ENCODE measurements at regions not wholly inside any gene's neighbourhood (a gene's known extent, or its start where the extent isn't known, plus 50 kb on each side); places are given as distances from the start of the nearest gene placed in this dataset.

DNA sequence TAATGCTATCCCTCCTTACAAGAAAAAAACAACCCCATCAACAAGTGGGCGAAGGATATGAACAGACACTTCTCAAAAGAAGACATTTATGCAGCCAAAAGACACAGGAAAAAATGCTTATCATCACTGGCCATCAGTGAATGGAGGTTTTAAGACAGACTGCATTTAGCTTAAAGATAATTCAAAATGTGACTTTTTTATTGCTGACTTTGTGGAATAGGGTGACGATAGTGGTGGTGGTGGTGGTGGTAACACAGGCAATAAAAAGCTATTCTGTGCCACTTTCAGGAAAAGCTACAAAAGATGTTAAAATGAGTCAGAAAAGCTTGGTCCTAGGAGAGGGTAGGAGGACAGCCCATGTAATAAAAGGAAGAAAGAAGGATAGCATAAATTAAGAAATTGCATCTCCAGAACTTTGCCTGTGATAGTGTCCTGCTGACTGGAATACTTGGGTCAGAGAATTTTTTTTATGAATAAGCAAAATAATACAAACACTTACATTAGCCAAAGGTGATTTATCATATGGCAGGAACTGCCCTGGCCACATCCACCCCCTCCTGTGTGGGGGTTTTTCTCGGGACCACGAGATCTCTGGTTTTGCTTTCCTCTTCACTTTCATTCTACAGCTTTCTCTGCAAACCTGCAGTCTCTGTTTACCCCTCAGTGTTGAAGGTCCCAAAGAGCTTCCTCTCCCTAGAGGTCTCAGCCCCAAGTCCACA, 186.7 kb downstream of the DRD1 start:
- Histone ChIP-seq H3K4me3 (ENCODE audit: low read length) (no peak overlapping the region), H3K9me3 (ENCODE audit: control insufficient read depth, low read depth, low read length) (no peaks in the 10 kb centered on the region), H3K27me3 (ENCODE audit: control insufficient read depth, insufficient read depth, low read length) (no peaks in the 10 kb centered on the region), H3K36me3 (ENCODE audit: control insufficient read depth, low read depth, low read length) (no peaks in the 10 kb centered on the region), H3K27ac (ENCODE audit: low read length) (no peak overlapping the region), H3K4me1 (ENCODE audit: control insufficient read depth, low read depth, low read length) (no peaks in the 10 kb centered on the region), H3K9ac (ENCODE audit: low read length) (no peak overlapping the region)

DNA sequence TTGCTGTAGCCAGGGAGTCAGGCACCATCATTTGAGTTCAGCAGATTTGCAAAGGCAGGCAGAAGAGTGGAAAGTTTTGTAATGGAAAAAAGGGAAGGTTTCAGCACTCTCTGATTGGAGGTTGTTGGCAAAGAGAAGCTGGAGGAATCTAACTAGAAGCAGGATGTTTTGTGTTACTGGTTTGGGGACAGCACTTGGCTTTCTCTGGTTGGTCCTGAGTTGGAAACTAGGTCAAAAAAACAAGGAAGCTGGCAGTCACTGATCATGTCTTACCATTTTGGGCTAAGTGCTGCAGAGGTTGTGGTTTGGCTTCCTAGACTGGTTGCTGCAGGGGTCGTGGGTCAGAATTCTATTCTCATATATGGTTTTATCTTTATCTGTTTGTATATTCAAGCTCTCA, 189.8 kb downstream of the DRD1 start:
- Histone ChIP-seq H3K4me1 (ENCODE audit: control insufficient read depth, low read depth, low read length) (no peaks in the 10 kb centered on the region), H3K9ac (ENCODE audit: low read length) (no peak overlapping the region), H3K36me3 (ENCODE audit: control insufficient read depth, low read depth, low read length) (no peaks in the 10 kb centered on the region)

DNA sequence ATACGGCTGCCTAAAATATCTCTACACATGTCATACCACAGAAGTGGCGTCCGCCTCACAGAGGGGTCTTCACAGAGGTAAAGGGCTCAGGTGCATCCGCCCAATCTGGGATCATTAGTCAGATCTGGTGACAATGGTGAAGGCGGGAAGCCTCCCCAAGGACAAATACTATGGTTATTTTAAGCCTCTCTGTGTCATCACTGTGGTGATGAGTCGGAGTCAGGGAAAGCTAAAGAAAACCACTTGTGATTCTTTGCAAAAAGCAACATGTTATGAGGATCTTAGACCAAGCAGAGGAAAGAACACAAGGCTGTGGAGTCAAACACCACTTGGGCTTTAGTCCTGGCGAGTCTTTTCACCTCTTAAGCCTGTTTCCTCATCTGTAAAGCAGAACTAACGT, 190.4 kb downstream of the DRD1 start:
- H3K9me3 ChIP-seq (ENCODE audit: control insufficient read depth, low read depth, low read length): no peaks in the 10 kb centered on the region
- H3K9ac ChIP-seq (ENCODE audit: low read length): no peak overlapping the region
- H3K27ac ChIP-seq (ENCODE audit: low read length): no peak overlapping the region
- no peaks in the 10 kb centered on the region for H3K4me1 ChIP-seq (ENCODE audit: control insufficient read depth, low read depth, low read length)
- no peaks in the 10 kb centered on the region for H3K27me3 ChIP-seq (ENCODE audit: control insufficient read depth, insufficient read depth, low read length)
- H3K36me3 ChIP-seq (ENCODE audit: control insufficient read depth, low read depth, low read length): no peaks in the 10 kb centered on the region
- no peak overlapping the region for H3K4me3 ChIP-seq (ENCODE audit: low read length)

More for the DNA sequence above, 189.8 kb downstream of the DRD1 start:
- Histone ChIP-seq H3K9me3 (ENCODE audit: control insufficient read depth, low read depth, low read length) (no peaks in the 10 kb centered on the region), H3K27me3 (ENCODE audit: control insufficient read depth, insufficient read depth, low read length) (no peaks in the 10 kb centered on the region), H3K27ac (ENCODE audit: low read length) (no peak overlapping the region), H3K4me3 (ENCODE audit: low read length) (no peak overlapping the region)

DNA sequence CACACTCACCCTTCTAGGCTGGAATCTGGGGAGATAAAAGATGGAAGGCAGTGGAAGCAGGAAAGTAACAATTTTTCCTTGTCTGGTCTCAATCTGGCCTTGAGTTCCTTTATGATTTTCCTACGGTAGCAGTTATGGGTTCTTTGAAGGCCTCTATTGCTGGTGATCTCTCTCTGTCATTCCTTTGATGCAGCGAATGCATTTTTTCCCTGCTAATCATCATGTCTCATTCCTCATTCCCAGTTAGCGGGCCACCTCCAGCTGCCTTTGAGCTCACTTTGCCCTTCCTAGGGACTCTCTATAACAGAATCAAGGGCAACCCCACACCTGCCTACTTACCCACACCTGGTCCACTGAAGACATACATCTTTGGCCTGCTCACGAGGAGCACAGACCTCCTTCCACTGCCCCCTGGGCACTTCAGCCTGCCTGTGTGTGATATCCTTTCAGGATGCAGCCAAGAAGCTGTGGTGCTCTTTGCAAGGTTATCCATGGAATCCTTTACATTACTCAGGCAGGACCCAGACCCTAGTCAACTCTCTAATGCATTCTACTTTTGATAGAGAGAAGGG, 191.7 kb downstream of the DRD1 start:
- Histone ChIP-seq H3K9ac (ENCODE audit: low read length) (no peak overlapping the region), H3K36me3 (ENCODE audit: control insufficient read depth, low read depth, low read length) (no peaks in the 10 kb centered on the region), H3K4me1 (ENCODE audit: control insufficient read depth, low read depth, low read length) (no peaks in the 10 kb centered on the region), H3K27ac (ENCODE audit: low read length) (no peak overlapping the region), H3K4me3 (ENCODE audit: low read length) (no peak overlapping the region), H3K9me3 (ENCODE audit: control insufficient read depth, low read depth, low read length) (no peaks in the 10 kb centered on the region), H3K27me3 (ENCODE audit: control insufficient read depth, insufficient read depth, low read length) (no peaks in the 10 kb centered on the region)

DNA sequence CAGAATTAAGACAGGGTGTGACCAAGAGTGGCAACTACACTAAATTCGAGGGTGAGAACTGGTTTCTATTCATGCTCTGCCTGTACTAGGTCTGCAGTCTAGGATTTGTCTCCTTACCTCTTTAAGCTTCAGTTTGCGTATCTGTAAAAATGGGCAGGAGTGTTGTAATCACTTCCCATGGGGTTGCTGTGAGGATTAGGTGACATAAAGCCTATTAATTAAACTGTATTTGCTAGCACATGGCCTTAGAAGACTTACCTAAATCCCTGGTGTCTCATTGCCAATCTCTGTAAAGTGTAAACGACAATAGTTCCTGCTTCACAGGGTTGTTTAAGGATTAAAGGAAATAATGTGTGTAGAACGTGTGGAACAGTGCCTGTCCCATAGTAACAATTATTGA, 193.6 kb downstream of the DRD1 start:
- no peaks in the 10 kb centered on the region for H3K27me3 ChIP-seq (ENCODE audit: control insufficient read depth, insufficient read depth, low read length)

DNA sequence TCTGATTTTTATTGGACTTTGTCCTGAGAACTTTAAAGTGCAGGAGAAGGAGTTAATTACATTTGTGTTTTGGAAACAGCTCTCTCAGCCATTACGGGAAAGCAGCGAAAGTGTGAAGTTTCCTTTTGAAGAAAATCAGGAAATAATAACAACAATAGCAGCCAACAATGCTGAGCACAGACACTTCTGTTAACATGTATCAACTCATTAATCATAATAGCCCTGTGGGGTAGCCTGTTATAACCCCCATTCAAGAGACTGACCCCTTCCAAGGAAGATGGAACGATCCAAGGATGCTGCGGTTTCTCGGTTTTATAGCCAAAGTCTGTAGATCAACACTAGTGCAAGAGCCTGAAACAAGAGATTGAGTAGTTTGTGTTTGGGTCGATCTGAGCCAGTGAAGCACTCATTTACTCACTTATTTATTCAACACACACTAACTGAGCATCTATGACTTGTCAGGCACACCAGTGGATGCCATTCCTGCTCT, 195.5 kb downstream of the DRD1 start:
- no peaks in the 10 kb centered on the region for H3K4me1 ChIP-seq (ENCODE audit: control insufficient read depth, low read depth, low read length)
- no peak overlapping the region for H3K4me3 ChIP-seq (ENCODE audit: low read length)
- no peak overlapping the region for H3K9ac ChIP-seq (ENCODE audit: low read length)
- H3K27ac ChIP-seq (ENCODE audit: low read length): no peak overlapping the region
- no peaks in the 10 kb centered on the region for H3K36me3 ChIP-seq (ENCODE audit: control insufficient read depth, low read depth, low read length)
- H3K9me3 ChIP-seq (ENCODE audit: control insufficient read depth, low read depth, low read length): no peaks in the 10 kb centered on the region
- H3K27me3 ChIP-seq (ENCODE audit: control insufficient read depth, insufficient read depth, low read length): no peaks in the 10 kb centered on the region

More for the DNA sequence above, 193.6 kb downstream of the DRD1 start:
- no peak overlapping the region for H3K27ac ChIP-seq (ENCODE audit: low read length)
- H3K9ac ChIP-seq (ENCODE audit: low read length): no peak overlapping the region
- no peaks in the 10 kb centered on the region for H3K36me3 ChIP-seq (ENCODE audit: control insufficient read depth, low read depth, low read length)
- H3K4me1 ChIP-seq (ENCODE audit: control insufficient read depth, low read depth, low read length): no peaks in the 10 kb centered on the region
- no peak overlapping the region for H3K4me3 ChIP-seq (ENCODE audit: low read length)
- H3K9me3 ChIP-seq (ENCODE audit: control insufficient read depth, low read depth, low read length): no peaks in the 10 kb centered on the region

DNA sequence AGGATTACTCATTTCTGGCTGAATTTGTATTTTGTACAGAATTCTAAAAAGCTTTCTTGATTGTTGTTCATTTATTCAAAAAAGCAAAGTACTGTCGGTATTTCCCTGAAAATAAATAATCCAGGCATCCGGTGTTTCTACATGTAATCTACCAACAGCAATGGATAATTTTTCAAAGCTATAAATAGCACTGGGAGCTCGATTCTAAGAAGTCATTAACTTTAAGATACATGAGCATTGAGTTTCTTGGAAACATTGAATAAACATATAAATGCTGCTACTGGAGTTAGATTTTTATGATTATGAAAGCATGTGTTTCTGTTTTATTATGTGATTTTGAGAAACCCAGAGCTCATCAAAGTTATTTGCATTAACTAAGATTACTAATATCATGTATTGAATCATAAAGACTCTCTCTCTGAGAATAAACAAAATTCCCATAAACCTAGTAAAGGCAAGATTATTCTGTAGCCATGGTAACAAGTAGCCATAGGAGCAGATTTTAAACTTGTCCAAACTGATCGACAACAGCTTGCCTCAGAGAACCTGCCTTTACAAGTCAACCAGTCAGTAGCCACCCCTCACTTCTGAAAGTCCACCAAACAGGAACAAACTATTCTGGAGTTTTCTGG, 197.0 kb downstream of the DRD1 start:
- Histone ChIP-seq H3K9ac (ENCODE audit: low read length) (no peak overlapping the region), H3K27me3 (ENCODE audit: control insufficient read depth, insufficient read depth, low read length) (no peaks in the 10 kb centered on the region), H3K9me3 (ENCODE audit: control insufficient read depth, low read depth, low read length) (no peaks in the 10 kb centered on the region), H3K4me3 (ENCODE audit: low read length) (no peak overlapping the region), H3K36me3 (ENCODE audit: control insufficient read depth, low read depth, low read length) (no peaks in the 10 kb centered on the region), H3K4me1 (ENCODE audit: control insufficient read depth, low read depth, low read length) (no peaks in the 10 kb centered on the region), H3K27ac (ENCODE audit: low read length) (no peak overlapping the region)

DNA sequence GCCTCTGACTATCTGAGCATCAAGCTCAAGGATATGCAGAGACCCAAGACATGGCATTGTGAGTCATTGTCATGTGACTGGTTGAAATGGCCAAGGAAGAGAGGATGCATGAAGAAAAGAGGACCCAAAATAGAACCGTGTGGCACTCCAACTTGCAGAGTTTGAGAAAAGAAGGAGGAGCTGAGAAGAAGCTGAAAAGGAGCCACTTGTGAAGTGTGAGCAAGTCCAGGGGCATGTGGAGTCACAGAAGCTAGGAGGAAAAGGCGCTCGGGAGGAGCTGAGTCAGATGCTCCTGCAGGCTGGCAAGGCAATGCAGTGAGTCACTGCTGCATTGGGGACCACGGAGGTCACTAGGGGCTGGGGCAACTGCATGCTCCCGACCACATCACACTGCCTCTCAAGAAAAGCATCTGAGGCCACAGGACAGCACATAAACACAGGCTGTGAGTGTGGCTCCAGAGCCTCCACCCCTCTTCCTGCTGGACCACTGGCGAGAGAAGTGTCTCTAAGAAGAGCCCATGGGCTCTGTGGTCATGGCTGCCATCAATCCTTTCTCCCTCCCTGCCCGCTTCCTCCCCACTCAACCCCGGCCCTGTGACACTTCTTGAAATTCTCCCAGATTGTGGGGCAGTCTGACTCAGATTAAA, 197.6 kb downstream of the DRD1 start:
- Histone ChIP-seq H3K27me3 (ENCODE audit: control insufficient read depth, insufficient read depth, low read length) (no peaks in the 10 kb centered on the region), H3K27ac (ENCODE audit: low read length) (no peak overlapping the region), H3K4me3 (ENCODE audit: low read length) (no peak overlapping the region), H3K36me3 (ENCODE audit: control insufficient read depth, low read depth, low read length) (no peaks in the 10 kb centered on the region), H3K4me1 (ENCODE audit: control insufficient read depth, low read depth, low read length) (no peaks in the 10 kb centered on the region), H3K9ac (ENCODE audit: low read length) (no peak overlapping the region), H3K9me3 (ENCODE audit: control insufficient read depth, low read depth, low read length) (no peaks in the 10 kb centered on the region)

DNA sequence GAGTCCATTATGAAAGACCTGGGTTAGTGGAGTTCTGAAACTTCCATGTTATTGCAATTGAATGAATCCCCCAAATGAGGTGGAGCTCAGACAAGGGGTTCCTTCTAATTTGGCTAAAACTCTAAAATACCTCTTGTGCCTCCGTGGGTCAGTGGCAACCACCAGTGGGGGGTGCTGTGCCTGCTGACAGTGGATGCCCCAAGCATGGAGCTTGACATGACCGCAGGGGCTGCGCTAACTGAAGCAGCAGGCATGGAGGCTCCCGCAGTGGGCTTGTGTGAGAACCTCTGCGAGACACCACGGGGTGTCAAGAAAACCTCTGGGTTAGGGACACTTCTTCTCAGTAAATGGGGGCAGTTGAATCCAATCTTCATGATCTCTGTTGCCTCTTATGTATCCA, 200.5 kb downstream of the DRD1 start:
- no peak overlapping the region for H3K4me3 ChIP-seq (ENCODE audit: low read length)
- H3K36me3 ChIP-seq (ENCODE audit: control insufficient read depth, low read depth, low read length): no peaks in the 10 kb centered on the region
- H3K4me1 ChIP-seq (ENCODE audit: control insufficient read depth, low read depth, low read length): no peaks in the 10 kb centered on the region
- H3K9ac ChIP-seq (ENCODE audit: low read length): no peak overlapping the region
- no peaks in the 10 kb centered on the region for H3K9me3 ChIP-seq (ENCODE audit: control insufficient read depth, low read depth, low read length)
- H3K27me3 ChIP-seq (ENCODE audit: control insufficient read depth, insufficient read depth, low read length): no peaks in the 10 kb centered on the region
- no peak overlapping the region for H3K27ac ChIP-seq (ENCODE audit: low read length)

DNA sequence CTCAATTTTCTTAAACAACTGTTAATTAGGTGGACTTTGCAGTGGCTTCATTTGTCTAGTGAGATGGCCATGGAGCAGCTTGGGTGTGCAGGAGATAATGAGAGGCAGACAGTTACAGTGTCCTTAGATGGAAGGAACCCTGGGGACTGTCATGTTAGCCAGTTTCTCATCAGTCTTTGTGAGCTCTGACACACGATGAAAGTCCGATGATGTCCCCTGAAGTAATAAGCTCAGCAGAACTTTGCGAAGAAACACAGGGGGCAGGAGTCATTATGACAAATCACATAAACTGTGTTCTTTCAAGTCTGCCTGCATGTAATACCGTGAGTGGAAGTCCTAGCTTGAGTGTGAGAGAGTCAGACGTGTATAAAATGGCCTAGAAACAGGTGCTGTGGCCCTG, 201.8 kb downstream of the DRD1 start:
- Histone ChIP-seq H3K9ac (ENCODE audit: low read length) (no peak overlapping the region), H3K27ac (ENCODE audit: low read length) (no peak overlapping the region), H3K9me3 (ENCODE audit: control insufficient read depth, low read depth, low read length) (no peaks in the 10 kb centered on the region), H3K4me1 (ENCODE audit: control insufficient read depth, low read depth, low read length) (no peaks in the 10 kb centered on the region), H3K27me3 (ENCODE audit: control insufficient read depth, insufficient read depth, low read length) (no peaks in the 10 kb centered on the region), H3K36me3 (ENCODE audit: control insufficient read depth, low read depth, low read length) (no peaks in the 10 kb centered on the region), H3K4me3 (ENCODE audit: low read length) (no peak overlapping the region)

DNA sequence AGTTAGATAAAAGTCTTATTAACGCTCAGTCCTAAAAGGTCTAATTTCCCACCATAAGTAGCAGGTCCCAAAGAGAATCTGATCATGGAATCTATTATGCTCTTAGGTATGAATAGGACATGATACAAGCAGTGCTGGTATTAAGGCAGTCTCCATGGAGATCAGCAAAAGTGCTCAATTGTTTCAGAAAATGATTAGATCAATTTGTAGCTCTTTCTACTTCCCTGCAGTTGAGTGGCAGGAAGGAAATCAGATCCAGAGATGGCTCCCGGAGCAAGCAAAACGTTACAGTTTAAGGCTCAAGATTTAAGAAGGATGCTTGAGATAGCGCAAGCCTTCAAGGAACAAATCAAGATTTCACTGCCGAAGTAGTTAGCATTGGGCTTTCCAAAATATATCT, 205.7 kb downstream of the DRD1 start:
- Histone ChIP-seq H3K36me3 (ENCODE audit: control insufficient read depth, low read depth, low read length) (no peaks in the 10 kb centered on the region), H3K27me3 (ENCODE audit: control insufficient read depth, insufficient read depth, low read length) (no peaks in the 10 kb centered on the region), H3K4me3 (ENCODE audit: low read length) (no peak overlapping the region)

More for the DNA sequence above, 205.7 kb downstream of the DRD1 start:
- H3K9ac ChIP-seq (ENCODE audit: low read length): no peak overlapping the region
- no peak overlapping the region for H3K27ac ChIP-seq (ENCODE audit: low read length)
- no peaks in the 10 kb centered on the region for H3K9me3 ChIP-seq (ENCODE audit: control insufficient read depth, low read depth, low read length)
- H3K4me1 ChIP-seq (ENCODE audit: control insufficient read depth, low read depth, low read length): no peaks in the 10 kb centered on the region

Measured in iPS-18a (cell line).